ENCODE measurements at regions not wholly inside any gene's neighbourhood (a gene's known extent, or its start where the extent isn't known, plus 50 kb on each side); places are given as distances from the start of the nearest gene placed in this dataset.

- Histone ChIP-seq H3K36me3 (ENCODE audit: insufficient read depth, low read length) (no peaks in the 10 kb centered on the region), H3K9me3 (ENCODE audit: low read depth, low read length) (no peaks in the 10 kb centered on the region), H3K27ac (no peak overlapping the region), H3K9ac (ENCODE audit: insufficient read length) (no peak overlapping the region), H3K4me3 (no peak overlapping the region)
- DNase-seq (ENCODE audit: low read depth, low spot score), result no peak
- TF ChIP-seq EZH2 (IDR thresholded peaks at IDR 0.05) (no peak), POLR2AphosphoS5 (IDR thresholded peaks at IDR 0.05; ENCODE audit: borderline replicate concordance, low read depth, low read length) (no peak), FOXP2 (optimal IDR thresholded peaks at IDR 0.05; ENCODE audit: control extremely low read depth, extremely low read length, insufficient read depth) (no peak)
Measured at GRCh38 chr12:67370979-67371378, 101.8 kb downstream of the CAND1 start.

- Histone ChIP-seq H3K9ac (ENCODE audit: insufficient read length) (no peak overlapping the region), H3K9me3 (ENCODE audit: low read depth, low read length) (no peaks in the 10 kb centered on the region), H3K36me3 (ENCODE audit: insufficient read depth, low read length) (no peaks in the 10 kb centered on the region), H3K27ac (no peak overlapping the region), H3K4me3 (no peak overlapping the region)
- TF ChIP-seq POLR2AphosphoS5 (IDR thresholded peaks at IDR 0.05; ENCODE audit: borderline replicate concordance, low read depth, low read length) (no peak), FOXP2 (optimal IDR thresholded peaks at IDR 0.05; ENCODE audit: control extremely low read depth, extremely low read length, insufficient read depth) (no peak), EZH2 (IDR thresholded peaks at IDR 0.05) (no peak)
- DNase-seq (ENCODE audit: low read depth, low spot score), result no peak
Measured at GRCh38 chr12:67377021-67377420, 107.9 kb downstream of the CAND1 start.

GRCh38 chr12:67377541-67377940, 108.4 kb downstream of the CAND1 start:
- no peak overlapping the region for H3K27ac ChIP-seq
- H3K9me3 ChIP-seq (ENCODE audit: low read depth, low read length), result no peaks in the 10 kb centered on the region
- DNase-seq (ENCODE audit: low read depth, low spot score), result no peak
- H3K36me3 ChIP-seq (ENCODE audit: insufficient read depth, low read length), result no peaks in the 10 kb centered on the region
- no peak overlapping the region for H3K4me3 ChIP-seq
- TF ChIP-seq POLR2AphosphoS5 (IDR thresholded peaks at IDR 0.05; ENCODE audit: borderline replicate concordance, low read depth, low read length) (no peak), EZH2 (IDR thresholded peaks at IDR 0.05) (no peak)
- no peak overlapping the region for H3K9ac ChIP-seq (ENCODE audit: insufficient read length)

GRCh38 chr12:67382241-67382871, 113.2 kb downstream of the CAND1 start:
- no peak for DNase-seq (ENCODE audit: low read depth, low spot score)
- no peak overlapping the region for H3K27ac ChIP-seq
- H3K4me3 ChIP-seq, result no peak overlapping the region
- H3K9me3 ChIP-seq (ENCODE audit: low read depth, low read length), result no peaks in the 10 kb centered on the region
- TF ChIP-seq POLR2AphosphoS5 (IDR thresholded peaks at IDR 0.05; ENCODE audit: borderline replicate concordance, low read depth, low read length), result no peak
- no peak for TF ChIP-seq FOXP2 (optimal IDR thresholded peaks at IDR 0.05; ENCODE audit: control extremely low read depth, extremely low read length, insufficient read depth)
- TF ChIP-seq EZH2 (IDR thresholded peaks at IDR 0.05), result no peak
- no peaks in the 10 kb centered on the region for H3K36me3 ChIP-seq (ENCODE audit: insufficient read depth, low read length)
- no peak overlapping the region for H3K9ac ChIP-seq (ENCODE audit: insufficient read length)

DNA sequence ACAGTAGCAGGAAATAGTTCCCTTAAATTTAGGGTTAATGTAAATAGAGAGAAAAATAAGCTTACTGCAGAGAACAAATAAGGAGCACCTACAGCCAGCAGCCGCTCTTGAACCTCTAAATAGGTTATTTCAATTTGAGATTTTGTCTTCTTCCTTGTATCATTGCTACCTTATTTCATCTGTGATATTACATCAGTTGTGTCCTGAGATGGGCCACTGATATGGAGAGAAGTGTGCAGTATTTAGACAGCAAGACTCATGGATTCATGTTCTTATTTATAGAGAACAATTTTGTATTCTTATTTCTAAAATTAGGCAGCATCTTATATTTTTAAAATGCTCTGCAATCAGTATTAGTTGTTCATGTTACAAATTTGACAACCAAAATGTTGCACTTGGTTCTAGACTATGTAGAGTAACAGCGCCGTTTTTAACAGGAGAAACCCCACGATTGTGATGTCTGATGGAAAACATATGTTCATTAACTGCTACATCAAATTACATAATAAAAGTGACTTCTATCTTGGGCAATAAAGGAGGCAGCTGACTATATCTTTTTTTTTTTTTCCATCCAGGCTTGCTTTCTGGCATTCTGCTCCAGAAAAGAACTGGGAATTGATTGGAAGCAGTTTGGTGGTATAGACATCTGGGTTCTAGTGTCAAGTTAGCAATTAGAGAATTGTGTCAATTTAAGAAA, 117.9 kb downstream of the CAND1 start:
- H3K9me3 ChIP-seq (ENCODE audit: low read depth, low read length), result no peaks in the 10 kb centered on the region
- peak overlapping the region; percentile 3; the same call in 1 of the 2 replicates for H3K27ac ChIP-seq
- no peak for DNase-seq (ENCODE audit: low read depth, low spot score)
- H3K4me3 ChIP-seq, result no peak overlapping the region
- H3K36me3 ChIP-seq (ENCODE audit: insufficient read depth, low read length), result no peaks in the 10 kb centered on the region
- TF ChIP-seq POLR2AphosphoS5 (IDR thresholded peaks at IDR 0.05; ENCODE audit: borderline replicate concordance, low read depth, low read length), result no peak
- TF ChIP-seq EZH2 (IDR thresholded peaks at IDR 0.05), result no peak
- no peak for TF ChIP-seq FOXP2 (optimal IDR thresholded peaks at IDR 0.05; ENCODE audit: control extremely low read depth, extremely low read length, insufficient read depth)
- H3K9ac ChIP-seq (ENCODE audit: insufficient read length), result no peak overlapping the region

DNA sequence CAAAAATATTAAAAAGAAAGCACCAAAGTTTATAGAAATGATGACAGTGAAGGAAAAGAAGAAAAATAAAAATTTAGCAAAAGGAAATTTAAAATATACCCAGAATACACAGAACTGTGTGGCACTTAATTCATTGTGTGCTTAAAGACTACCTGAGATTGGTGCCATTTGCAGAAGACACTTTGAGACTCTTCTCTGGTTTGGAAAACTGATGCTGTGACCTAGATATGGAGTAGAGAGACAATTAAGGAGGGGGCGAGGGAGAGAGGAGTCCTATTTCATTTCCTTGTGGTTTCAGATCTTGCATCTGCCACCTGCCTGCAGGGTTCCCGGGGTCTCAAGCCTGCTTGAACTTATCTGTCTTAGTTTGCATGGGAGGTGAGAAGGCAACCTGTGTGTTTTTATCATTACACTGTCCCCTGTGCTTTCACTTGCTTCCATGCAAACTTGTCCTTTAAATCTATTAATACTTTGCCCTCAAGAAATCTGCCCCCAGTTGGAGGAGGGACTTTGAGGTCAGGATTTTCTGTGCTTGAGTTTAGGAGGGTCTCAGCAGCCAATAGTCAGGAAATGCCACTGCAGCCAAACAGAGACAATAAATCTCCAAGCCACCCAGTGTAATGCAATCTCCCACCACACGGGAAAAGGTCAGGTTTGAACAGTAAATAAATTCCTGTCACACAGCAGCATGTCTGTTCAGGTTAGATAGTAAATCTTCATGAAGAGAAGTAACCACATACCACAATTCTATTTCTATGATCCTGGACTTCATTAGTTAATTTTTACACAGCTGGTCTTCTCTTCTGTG, 119.4 kb downstream of the CAND1 start:
- Histone ChIP-seq H3K27ac (no peak overlapping the region), H3K9ac (ENCODE audit: insufficient read length) (no peak overlapping the region), H3K9me3 (ENCODE audit: low read depth, low read length) (no peaks in the 10 kb centered on the region), H3K4me3 (peak overlapping the region; percentile 20; the same call in 1 of the 2 replicates), H3K36me3 (ENCODE audit: insufficient read depth, low read length) (no peaks in the 10 kb centered on the region)
- DNase-seq (ENCODE audit: low read depth, low spot score), result no peak
- TF ChIP-seq POLR2AphosphoS5 (IDR thresholded peaks at IDR 0.05; ENCODE audit: borderline replicate concordance, low read depth, low read length) (no peak), EZH2 (IDR thresholded peaks at IDR 0.05) (no peak), FOXP2 (optimal IDR thresholded peaks at IDR 0.05; ENCODE audit: control extremely low read depth, extremely low read length, insufficient read depth) (no peak)

GRCh38 chr12:67390273-67390672, 121.1 kb downstream of the CAND1 start:
- Histone ChIP-seq H3K9me3 (ENCODE audit: low read depth, low read length) (no peaks in the 10 kb centered on the region), H3K9ac (ENCODE audit: insufficient read length) (no peak overlapping the region), H3K27ac (no peak overlapping the region), H3K36me3 (ENCODE audit: insufficient read depth, low read length) (no peaks in the 10 kb centered on the region), H3K4me3 (no peak overlapping the region)
- TF ChIP-seq EZH2 (IDR thresholded peaks at IDR 0.05) (no peak), POLR2AphosphoS5 (IDR thresholded peaks at IDR 0.05; ENCODE audit: borderline replicate concordance, low read depth, low read length) (no peak), FOXP2 (optimal IDR thresholded peaks at IDR 0.05; ENCODE audit: control extremely low read depth, extremely low read length, insufficient read depth) (no peak)
- no peak for DNase-seq (ENCODE audit: low read depth, low spot score)

DNA sequence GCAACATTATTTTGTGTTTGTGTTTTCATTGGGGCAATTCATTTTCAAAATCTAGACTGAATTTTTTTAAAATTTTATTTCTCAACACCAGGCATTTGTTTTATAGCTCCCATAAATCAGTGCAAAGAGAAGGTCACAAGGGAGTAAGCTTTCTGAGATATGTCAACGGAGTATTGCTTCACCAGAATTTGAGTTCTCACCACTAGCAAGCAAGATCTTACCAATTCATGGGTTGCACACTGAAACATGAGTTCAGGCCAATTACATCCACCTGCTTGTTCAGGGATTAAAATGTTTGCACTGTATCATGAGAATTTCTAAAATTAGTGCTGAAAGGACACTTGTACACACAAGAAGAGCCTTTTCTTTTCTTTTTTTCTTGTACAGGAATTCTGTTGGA, 121.9 kb downstream of the CAND1 start:
- Histone ChIP-seq H3K27ac (no peak overlapping the region), H3K9me3 (ENCODE audit: low read depth, low read length) (no peaks in the 10 kb centered on the region), H3K9ac (ENCODE audit: insufficient read length) (no peak overlapping the region), H3K36me3 (ENCODE audit: insufficient read depth, low read length) (no peaks in the 10 kb centered on the region), H3K4me3 (no peak overlapping the region)
- no peak for DNase-seq (ENCODE audit: low read depth, low spot score)
- TF ChIP-seq FOXP2 (optimal IDR thresholded peaks at IDR 0.05; ENCODE audit: control extremely low read depth, extremely low read length, insufficient read depth), result no peak
- TF ChIP-seq EZH2 (IDR thresholded peaks at IDR 0.05), result no peak

Data from SK-N-MC (cell line).